EH (cell line): ENCODE measurements at regions not wholly inside any gene's neighbourhood (a gene's known extent, or its start where the extent isn't known, plus 50 kb on each side); places are given as distances from the start of the nearest gene placed in this dataset.
"Not testable (repeated sequence)": the region's sequence is repeated elsewhere in the genome, so short reads cannot be mapped to it uniquely, and the experiment has no call there.

ENCODE experiments used
- DNase-seq: peaks from one replicate; pipeline ENCODE4 v3.0.0-alpha.2; 2015; ENCODE audit warnings: low read depth

DNA sequence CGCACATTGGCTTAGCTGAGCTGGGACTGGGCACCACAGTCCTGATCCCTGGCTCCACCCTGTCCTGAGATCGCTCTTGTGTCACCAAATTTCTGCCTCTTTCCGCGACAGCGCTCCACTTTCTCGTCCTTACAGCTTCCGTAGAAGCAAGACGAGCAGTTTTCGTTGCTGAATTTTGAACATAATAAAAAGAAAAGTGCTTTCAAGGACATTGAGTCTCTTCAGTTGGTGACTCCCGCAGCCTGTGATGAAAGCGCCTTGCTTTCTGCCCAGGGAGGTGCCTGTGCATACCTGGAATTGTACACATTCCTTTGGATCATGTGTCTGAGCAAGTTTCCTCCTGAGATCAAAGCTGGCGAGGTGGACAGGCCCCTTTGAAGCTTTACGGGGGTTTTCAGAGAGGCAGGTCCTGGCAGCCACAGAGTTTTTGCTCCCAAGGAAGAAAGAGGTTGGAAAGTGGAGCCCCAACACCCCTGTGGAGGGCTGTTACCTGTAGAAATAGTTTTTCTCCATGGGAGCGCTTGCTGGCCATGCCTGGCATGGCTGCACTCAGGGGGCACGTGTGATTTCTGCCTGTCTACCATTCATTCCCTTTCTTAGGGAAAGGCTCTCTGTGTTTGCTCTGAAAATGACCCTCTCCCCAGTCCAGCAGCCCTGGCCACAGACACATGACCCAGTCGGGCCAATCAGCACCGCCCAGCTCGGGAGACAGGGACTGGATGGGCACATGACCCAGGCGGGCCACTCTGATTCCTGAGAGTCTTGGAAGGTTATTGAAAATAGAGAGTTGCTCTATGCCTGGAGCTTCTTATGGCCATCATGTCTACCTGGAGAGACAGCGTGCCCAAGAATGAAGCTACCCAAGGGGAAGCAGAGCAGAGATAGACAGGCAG is 115.6 kb upstream of the OTOS start:
- no peak for DNase-seq

DNA sequence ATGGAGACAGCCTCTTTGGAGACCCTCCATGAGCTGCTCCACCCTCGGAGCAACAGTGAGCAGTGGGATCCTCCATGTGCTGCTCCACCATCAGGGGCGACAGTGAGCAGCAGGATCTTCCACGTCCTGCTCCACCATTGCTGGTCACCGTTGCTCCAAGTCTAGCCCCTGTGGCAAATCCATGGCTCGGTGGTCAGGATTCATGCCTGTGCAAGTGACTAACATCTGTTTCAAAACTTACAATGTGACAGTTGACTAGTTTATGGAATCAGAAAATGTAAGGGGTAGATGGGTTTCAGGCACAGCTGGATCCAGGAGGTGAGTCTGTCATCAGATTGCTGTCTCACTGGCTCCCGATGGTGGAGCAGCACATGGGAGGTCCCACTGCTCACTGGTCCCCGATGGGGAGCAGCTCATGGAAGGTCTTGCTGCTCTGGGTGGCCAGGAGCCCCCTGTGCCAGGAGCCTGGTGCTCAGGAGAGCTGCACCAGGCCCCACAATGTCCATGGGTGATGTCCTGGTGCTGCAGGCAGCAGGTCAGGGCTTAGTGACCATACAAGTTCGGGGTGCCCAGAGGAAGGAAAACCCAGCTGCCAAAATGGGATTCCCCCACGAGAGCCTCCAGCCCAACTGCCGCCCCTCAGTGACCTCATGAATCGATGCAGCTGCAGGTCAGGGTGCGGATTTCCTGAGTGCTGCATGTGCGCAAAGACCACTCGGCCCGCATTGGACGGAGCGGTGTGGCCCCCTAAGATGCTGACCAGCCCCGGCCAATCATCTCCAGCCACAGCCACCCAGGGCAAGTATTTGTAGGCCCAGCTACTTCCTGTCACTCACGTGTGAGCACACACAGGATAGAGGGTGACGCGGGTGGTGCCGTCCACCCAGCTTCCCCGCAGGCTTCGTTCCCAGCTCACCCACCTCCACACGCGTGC is 116.5 kb upstream of the OTOS start:
- no peak for DNase-seq

DNA sequence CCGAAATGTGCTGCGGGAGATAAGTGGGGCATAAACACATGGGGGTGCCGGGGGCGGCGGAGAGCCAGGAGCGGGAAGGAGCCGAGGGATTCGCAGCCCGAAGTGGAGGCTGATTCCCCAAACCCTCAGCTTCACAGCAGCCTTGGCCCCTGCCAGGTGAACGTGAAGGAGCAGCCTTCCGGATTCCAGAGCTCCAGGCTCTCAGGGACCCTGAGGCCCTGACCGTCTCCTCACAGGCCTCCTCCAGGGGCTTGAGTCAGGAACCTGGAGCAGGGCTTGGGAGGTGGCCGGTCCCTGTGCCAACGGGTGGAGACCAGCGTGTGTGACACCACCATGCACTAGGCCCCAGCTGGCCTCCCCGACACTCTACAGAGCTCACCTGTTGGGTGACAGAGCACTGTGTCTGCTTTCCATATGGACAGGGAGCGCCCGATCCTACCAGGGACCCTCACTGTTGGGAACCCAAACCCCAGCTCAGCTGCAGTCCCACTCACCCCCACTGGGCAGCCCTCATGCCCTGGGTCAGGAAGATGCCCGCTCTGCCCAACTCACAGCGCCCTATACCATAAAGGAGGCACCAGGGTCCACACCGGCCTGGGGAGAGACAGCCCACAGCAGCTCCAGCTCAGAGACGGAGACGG is 117.6 kb upstream of the OTOS start:
- no peak for DNase-seq

DNA sequence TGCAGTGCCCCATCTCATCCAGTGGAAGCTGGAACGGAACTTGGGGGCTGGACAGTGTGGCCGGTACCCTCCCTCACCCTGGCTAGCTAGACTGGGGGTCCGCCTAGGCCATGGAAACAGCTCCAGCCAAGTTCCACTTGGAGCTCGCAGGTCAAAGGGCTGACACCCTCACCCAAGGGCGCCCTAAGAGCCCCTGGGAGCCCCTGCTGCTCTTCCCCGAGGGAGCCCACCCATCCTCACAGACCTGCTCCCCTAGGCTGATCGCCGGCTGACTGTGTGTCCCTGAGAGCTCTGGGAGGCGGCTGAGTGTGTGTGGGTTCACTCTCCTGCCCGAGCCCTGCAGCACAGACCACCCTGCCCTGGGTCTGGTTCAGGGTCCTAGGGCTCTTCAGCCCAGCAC is 118.2 kb upstream of the OTOS start:
- no peak for DNase-seq

DNA sequence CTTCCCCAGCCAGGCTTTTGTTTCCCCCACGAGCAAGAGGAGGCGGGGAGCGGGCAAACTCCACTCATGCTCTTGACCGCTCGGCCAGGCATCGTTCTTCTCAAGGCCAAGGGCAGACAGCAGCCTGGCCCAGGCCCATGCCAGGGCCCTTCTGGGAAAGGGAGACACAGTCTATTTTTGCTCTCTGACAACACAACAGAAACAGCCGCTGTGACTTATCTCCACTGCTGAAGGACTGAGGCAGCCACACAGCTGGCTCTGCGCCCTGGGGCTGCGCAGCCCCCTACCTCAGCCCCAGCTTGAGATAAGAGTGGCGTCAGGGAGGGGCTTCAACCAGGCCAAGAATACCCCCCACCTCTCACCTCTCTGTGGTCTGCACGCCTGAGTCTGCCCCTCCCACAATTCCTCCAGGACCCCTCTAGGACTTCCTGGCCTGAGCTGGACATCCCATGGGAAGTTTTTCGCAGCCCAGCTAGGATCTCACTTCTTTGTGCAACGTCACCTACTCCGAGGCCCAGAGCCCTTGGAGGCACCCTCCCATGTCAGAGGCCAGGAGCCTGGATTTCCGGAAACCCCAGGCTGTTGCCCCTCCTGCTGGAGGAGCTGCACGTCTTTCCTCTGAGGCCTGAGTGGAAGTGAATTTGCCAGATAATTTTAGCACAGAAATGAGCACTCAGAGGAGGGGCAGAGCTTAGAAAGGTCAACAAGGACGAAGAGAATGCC is 118.9 kb upstream of the OTOS start:
- DNase-seq: no peak

DNA sequence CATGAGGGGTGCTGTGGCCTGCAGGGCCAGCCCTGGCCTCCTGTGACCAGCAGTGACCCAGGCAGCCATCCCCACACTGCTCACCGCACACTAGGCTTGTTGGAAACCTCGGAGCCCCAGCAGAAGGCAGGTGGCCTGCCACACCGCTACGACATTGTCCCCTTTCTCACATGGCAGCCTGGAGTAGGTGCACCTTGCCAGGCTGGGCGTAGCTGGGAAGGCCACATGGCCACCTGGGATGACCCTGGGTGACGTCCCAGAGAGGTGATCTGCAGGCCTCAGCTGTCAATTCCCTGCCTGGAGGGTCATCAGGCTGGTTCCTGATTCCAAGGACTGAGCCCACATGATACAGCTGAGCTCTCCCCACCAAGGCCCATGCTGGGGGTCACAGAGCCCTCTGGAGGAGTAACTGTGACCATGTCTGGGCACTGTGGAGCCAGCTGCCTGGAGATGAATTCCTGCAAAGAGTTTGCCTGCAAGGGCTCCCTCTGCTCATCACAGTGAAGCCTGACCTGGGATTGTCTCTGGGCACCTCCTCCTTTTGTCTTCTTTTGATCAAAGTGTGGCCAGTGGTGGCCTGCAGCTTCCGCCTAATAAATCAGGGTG is 119.6 kb upstream of the OTOS start:
- DNase-seq: no peak

DNA sequence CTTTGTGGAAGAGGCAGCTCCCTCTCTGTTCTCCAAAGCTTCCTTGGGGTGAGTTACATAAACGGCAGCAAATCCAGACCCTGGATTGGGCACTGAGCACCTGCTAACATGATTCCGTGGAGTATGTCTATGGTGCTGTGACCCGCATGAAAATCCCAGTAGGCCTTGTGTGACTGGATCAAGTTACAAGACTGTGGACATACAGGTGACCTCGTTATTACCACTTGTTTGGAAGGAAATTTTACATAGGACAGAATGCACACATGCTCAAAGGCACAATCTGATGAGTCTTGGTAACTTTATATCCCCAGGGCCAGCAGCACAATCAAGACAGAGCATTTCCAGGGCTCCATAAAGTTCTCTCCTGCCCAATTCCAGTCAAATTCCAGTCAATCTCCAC is 120.2 kb upstream of the OTOS start:
- DNase-seq: no peak

DNA sequence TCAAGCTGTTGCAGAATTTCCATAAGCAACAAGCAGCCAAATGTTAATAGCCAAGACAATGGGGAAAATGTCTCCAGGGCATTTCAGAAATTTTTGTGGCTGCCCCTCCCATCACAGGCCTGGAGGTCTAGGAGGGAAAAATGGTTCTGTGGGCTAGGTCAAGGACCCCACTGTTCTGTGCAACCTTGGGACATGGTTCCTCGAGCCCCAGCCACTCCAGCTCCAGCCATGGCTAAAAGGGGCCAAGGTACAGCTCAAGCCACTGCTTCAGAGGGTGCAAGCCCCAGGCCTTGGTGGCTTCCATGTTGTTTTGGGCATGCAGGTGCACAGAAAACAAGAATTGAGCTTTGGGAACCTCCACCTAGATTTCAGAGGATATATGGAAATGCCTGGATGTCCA is 122.1 kb upstream of the OTOS start:
- not testable (repeated sequence) for DNase-seq

DNA sequence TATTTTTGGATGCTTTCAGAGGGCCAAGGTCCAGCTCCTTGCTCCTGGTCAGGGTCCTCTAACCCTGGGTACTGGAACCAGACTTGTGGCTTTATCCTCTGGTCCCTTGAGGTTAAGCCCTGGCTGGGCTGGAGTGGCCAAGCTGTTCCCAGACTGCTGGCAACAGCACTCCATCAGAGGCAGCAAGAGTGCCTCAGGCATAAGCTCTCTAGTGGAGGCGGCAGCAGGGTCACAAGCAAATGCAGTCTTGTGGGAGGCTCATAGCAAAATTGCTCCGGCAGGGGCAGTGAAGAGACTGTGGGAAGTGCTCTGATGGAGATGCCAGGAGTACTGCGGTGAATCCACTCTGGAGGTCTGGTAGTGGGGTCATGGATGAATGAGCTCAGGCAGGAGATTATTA is 128.9 kb upstream of the OTOS start:
- DNase-seq: peak; percentile 22

DNA sequence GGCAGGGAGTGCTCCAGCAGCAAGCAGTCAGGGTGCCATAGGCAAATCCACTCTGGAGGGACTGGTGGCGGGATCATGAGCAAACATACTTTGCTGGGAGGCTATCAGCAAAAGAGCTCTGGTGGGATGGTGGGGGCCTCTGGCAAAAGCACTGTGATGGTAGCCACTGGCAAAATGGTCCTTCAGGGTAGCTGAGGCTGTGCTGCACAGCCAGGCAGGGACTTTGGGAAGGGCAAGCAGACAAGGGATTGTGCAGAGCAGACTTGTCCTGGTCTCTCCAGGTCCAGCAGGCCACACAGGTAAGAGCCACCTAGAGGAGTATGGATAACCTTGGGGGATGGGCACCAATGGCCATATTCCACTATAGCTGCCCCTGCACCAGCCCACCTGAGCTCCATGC is 129.4 kb upstream of the OTOS start:
- no peak for DNase-seq

DNA sequence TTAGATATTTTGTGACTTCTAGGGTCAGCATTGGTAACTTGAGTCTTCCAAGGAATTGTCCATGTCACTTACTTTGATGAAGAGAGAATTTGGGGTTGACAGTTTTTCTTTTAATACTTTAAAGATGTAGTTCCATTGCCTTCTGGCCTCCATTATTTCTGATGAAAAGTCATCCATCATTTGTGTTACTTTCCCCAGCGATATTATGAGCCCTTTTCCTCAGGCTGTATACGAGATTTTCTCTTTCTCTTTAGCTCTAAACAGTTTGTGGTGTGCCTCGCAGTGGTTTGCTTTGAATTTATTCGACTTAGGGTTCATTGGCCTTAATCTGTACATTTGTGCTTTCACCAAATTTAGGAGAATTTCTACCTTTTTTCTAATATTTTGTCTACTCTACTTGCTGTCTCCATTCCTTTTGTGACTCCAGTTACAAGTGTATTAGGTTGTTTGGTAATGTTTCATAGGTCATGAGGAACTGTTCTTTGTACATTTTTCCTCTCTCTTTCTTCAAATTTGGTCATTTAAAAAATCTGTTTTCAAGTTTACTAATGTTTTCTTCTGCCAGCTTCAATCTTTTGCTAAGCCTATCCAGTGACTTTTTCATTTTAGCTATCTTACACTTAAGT is 131.4 kb upstream of the OTOS start:
- DNase-seq: no peak

DNA sequence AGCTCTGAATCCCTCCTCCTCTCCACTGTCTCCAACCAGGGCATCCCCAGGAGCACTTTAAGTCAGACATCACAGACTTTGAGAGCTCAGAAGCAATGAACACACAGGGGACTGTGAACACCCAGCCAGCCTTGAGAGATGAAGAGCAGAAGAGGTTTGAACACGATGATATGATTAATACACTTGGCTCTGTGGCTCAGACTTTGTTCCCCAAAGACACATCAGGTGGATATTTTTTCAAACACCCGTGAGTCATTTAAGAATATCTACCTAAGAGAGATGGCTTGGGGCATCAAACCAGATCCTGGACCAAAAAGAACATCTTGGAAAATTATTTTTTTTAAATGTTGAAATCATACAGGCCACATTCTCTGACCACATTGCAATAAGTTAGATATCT is 134.9 kb upstream of the OTOS start:
- DNase-seq: no peak

DNA sequence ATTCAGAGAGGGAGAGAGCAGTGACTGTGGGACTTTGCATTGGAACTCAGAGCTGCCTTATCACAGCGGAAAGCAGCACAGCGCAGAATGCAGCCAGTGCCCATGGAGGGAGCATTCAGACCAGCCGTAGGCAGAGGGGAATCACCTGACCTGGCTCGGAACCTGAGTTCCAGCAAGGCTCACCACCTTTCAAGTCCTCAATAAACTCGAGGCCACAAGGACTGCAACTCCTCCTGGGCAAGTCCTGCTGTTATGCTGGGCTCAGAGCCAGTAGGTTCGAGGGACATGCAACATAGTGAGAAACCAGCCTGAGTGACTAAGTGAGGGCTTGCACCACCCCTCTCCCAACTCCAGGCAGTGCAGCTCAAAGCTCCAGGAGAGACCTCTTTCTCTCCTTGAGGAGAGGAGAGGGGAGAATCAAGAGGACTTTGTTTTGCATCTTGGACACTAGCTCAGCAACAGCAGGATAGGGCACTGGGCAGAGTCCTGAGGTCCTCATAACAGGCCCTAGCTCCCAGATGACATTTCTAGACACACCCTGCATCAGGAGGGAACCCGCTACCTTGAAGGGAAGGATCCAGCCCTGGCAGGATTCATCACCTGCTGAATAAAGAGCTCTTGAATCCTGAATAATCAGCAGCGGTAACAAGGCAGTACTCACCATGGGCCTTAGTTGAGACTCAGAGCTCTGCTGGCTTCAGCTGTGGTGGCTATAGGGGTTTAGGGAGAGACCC is 136.8 kb upstream of the OTOS start:
- peak; percentile 66 for DNase-seq

DNA sequence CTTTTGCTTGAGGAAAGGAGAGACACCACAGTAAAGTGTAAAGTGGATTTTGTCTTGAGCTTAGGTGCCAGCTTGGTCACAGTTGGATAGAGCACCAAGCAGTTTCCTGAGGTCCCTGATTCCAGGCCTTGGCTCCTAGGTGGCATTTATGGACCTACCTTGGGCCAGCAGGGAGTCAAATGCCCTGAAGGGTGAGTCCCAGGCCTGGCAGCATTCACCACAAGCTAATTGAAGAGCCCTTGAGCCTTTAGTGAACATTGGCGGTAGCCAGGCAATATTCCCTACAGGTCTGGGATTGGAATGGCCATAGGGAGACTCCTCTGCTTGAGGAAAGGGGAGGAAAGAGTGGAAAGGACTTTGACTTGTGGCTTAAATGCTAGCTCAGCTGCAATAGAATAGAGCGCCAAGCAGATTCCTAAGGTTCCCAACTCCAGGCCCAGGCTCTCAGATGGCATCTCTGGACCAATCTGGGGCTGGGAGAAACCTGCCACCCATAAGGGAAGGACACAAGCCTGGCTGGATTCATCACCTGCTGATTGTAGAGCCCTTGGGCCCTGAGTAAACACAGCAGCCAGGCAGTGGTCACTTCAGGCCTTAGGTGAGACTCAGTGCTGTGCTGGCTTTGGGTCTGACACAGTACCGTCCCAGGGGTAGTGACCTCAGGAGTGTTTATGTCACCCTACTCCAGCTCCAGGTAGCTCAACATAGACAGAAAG is 137.5 kb upstream of the OTOS start:
- no peak for DNase-seq

DNA sequence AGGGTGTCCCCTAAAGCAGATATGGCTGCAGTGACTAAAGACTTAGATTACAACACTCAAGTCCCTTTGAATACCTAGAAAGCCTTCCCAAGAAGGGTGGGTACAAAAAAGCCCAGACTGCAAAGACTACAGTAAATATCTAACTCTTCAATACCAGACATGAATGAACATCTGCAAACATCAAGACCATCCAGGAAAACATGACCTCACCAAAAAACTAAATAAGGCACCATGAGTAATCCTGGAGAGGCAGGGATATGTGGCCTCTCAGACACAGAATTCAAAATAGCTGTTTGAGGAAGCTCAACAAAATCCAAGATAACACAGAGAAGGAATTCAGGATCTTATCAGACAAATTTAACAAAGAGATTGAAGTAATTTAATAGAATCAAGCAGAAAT is 138.2 kb upstream of the OTOS start:
- DNase-seq: peak; percentile 41

DNA sequence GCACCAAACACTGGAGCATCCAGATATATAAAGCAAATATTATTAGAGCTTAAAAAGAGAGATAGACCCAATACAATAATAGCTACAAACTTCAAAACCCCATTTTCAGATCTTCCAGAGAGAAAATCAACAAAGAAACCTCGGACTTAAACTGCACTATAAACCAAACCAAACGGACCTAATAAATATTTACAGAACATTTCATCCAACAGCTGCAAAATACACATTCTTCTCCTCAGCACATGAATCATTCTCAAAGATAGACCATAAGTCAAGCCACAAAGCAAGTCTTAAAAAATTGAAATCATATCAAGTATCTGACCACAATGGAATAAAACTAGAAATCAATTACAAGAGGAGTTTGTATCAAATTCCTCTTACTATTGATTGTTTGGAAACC is 140.2 kb upstream of the OTOS start:
- no peak for DNase-seq

DNA sequence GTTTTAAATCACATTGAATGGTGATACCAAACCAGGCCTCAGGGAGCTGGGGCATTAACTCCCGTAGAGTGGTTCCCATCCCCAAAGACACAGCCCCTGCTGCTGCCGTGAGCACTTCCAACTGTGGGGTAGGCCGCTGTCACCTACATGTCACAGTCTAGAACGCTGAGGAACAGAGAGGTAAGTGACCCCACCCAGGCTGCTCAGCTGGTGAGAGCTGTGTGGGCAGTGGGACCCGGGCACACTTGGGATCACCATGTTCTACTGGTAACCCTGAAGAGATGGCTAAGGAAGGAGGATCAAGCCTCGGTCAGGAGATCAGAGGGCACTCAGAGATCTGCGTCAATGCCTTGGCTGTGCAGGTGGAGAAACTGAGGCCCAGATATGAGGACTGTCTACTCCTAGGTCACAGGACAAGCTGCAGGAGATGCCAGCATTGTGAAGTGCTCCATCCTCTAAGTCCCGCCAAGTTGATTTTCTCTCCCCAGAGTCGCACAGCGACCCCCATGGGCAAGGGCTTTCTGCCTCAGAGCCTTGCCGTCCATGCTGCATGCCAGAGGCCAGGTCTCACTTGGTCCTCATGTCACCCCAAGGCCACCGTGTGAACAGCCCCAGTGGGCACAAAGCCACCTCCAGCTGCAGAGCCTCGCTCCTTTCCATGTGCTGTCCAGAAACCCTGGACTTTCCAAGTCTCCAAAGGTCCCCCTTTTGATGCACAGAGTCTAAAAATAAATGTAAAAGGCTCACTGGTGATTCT is 144.2 kb upstream of the OTOS start:
- DNase-seq: no peak

DNA sequence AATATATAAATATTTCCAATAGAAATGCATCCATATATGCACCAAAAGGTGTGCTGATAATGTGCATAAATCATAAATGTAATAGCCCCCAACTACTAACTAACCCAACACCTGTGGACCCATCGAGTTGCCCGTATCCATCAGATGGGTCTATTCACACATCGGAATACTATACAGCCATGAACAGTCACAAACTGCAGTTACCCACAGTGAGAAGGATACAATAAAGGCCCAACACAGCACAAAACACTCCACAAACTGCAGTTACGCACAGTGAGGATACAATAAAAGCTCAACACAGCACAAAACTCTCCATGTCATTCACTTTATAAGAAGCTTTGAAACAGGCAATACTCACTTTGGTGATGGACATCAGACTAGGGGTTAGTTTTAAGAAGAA is 145.3 kb upstream of the OTOS start:
- DNase-seq: no peak

DNA sequence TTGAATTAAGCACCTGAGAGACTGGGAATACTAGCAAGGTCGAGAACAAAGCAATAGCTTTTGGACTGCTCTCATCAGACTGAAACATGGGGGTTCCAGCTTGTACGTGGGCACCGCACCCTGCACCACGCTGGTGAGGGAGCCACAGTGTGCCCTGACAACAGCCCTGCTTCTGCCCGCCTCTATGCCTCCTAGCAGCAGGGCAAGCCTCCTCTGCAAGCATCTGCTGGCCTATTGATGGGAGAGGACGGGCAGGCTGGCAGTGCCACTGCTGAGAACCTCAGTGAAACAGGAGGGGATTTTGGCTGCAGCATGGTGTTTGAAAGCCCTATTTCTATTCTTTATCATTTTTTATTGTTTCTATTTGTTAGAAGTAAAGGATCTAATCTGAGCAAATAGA is 146.1 kb upstream of the OTOS start:
- DNase-seq: no peak
